ENCODE measurements at regions not wholly inside any gene's neighbourhood (a gene's known extent, or its start where the extent isn't known, plus 50 kb on each side); places are given as distances from the start of the nearest gene placed in this dataset.
"Not testable (repeated sequence)": the region's sequence is repeated elsewhere in the genome, so short reads cannot be mapped to it uniquely, and the experiment has no call there.

GRCh38 chr14:38973083-38973700, 129.8 kb downstream of the SEC23A start:
- DNase-seq, result no peak

- DNase-seq, result no peak
These were observed 130.5 kb downstream of the SEC23A start for GRCh38 chr14:38972511-38972910.

- no peak for DNase-seq
These were observed 131.6 kb downstream of the SEC23A start for GRCh38 chr14:38971258-38971921.

GRCh38 chr14:38964630-38965029, 138.4 kb downstream of the SEC23A start:
- no peak for DNase-seq

- DNase-seq, result no peak
These were observed 142.0 kb downstream of the SEC23A start for GRCh38 chr14:38960946-38961531.

GRCh38 chr14:38959021-38959420, 144.0 kb downstream of the SEC23A start:
- no peak for DNase-seq

- DNase-seq, result no peak
These were observed 144.4 kb downstream of the SEC23A start for GRCh38 chr14:38958589-38958988.

- no peak for DNase-seq
These were observed 151.6 kb downstream of the SEC23A start for GRCh38 chr14:38951451-38951850.

GRCh38 chr14:38950676-38951075, 152.4 kb downstream of the SEC23A start:
- no peak for DNase-seq

GRCh38 chr14:38948576-38948975, 154.5 kb downstream of the SEC23A start:
- DNase-seq, result no peak

- DNase-seq, result no peak
These were observed 154.9 kb downstream of the SEC23A start for GRCh38 chr14:38948171-38948570.

- no peak for DNase-seq
These were observed 155.7 kb downstream of the SEC23A start for GRCh38 chr14:38947343-38947742.

- no peak for DNase-seq
These were observed 158.3 kb downstream of the SEC23A start for GRCh38 chr14:38944691-38945090.

- no peak for DNase-seq
These were observed 161.5 kb downstream of the SEC23A start for GRCh38 chr14:38941488-38941887.

GRCh38 chr14:38932653-38933000, 170.4 kb downstream of the SEC23A start:
- not testable (repeated sequence) for DNase-seq

- DNase-seq, result no peak
These were observed 170.9 kb downstream of the SEC23A start for GRCh38 chr14:38931969-38932652.

GRCh38 chr14:38930898-38931297, 172.1 kb downstream of the SEC23A start:
- no peak for DNase-seq

GRCh38 chr14:38930022-38930421, 173.0 kb downstream of the SEC23A start:
- no peak for DNase-seq

- DNase-seq, result no peak
These were observed 173.6 kb downstream of the SEC23A start for GRCh38 chr14:38929416-38929815.

GRCh38 chr14:38921893-38922292, 181.1 kb downstream of the SEC23A start:
- not testable (repeated sequence) for DNase-seq

- DNase-seq, result no peak
These were observed 187.9 kb downstream of the SEC23A start for GRCh38 chr14:38915125-38915524.

- DNase-seq, result no peak
These were observed 192.9 kb downstream of the SEC23A start for GRCh38 chr14:38910092-38910491.

- DNase-seq, result no peak
These were observed 198.1 kb downstream of the SEC23A start for GRCh38 chr14:38904959-38905358.

- no peak for DNase-seq
These were observed 201.2 kb downstream of the SEC23A start for GRCh38 chr14:38901791-38902190.
